ENCODE measurements at regions not wholly inside any gene's neighbourhood (a gene's known extent, or its start where the extent isn't known, plus 50 kb on each side); places are given as distances from the start of the nearest gene placed in this dataset.
"Not testable (repeated sequence)": the region's sequence is repeated elsewhere in the genome, so short reads cannot be mapped to it uniquely, and the experiment has no call there.

DNA sequence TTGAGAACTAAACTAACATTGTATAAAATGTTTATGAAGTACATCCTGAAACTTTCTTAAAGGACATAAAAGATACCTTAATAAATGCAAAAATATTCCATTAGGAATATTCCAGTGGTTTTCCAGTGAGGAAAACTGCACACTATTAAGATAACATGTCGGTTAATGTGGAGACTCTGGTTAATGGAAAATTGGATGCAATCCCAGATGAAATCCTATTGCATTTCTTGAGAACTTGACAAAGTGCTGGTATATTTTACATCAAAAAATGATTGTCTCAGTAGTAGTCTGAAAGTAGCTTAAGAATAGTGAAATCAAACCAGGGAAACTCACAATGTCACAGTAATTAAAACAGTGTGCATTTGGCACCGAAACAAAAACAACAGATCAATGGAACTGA, 202.5 kb upstream of the MON1B start:
- DNase-seq, result no peak

DNA sequence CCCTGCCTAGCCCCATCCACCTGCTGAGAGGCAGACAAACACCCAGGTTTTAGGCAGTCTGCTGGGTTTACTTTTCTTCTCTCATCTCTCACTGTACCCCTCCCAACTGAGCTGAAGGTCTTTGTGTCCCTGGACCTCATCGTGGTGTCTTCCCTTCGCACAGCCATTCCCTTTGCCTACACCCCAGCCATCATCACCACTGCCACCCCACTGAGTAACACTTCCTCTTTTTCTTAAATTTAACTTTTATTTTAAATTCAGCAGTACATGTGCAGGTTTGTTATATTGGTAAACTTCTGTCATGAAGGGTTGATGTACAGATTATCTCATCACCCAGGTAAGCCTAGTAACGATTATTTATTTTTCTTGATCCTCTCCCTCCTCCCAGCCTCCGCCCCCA, 188.3 kb upstream of the MON1B start:
- no peak for DNase-seq

- no peak for DNase-seq
These were observed 181.5 kb upstream of the MON1B start for GRCh38 chr16:77009453-77009852.

GRCh38 chr16:77014441-77014840, 176.5 kb upstream of the MON1B start:
- no peak for DNase-seq

DNA sequence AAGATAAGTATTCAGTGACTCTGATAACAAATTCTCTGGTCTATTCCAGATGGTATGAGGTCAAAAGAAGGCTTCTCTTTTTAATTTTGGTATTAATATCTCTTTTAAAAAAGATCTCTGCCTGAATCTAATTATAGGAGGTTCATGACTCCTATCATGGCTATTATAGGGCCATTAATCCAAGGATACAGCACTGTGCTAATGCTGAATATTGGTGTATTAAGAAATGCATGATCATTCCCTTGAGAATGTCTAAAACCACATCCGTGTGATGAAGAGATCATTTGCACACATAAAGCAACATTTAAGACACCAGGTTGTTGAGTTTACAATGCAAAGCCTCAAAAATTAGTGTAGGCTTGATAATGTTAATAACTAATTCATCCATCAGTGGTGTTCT, 160.4 kb upstream of the MON1B start:
- DNase-seq, result no peak

DNA sequence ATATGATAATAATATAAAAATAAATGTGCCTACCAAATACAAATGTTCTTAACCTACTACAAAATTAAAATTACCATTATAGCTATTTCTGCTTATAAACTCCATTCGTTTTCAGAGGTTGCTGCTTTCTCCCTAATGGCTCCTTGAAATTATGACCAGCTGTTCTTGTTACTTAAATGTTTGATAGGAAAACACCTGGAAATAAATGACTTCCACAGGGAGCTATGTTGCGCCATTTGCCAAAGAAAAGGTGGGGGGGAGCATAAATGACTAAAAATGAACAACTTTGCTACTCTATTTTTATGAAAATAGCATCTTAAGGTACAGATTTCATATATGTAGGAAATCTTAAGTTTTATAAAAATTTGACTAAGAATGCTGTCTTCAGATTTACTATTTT, 157.5 kb upstream of the MON1B start:
- no peak for DNase-seq

- no peak for DNase-seq
These were observed 155.6 kb upstream of the MON1B start for GRCh38 chr16:77035361-77035760.

GRCh38 chr16:77037696-77038347, 153.2 kb upstream of the MON1B start:
- no peak for DNase-seq

GRCh38 chr16:77041468-77041867, 149.5 kb upstream of the MON1B start:
- no peak for DNase-seq

- DNase-seq, result peak in 1 of 2 experiments; percentile 36
These were observed 147.9 kb upstream of the MON1B start for GRCh38 chr16:77043076-77043475.

- no peak for DNase-seq
These were observed 144.8 kb upstream of the MON1B start for GRCh38 chr16:77046206-77046605.

- DNase-seq, result no peak
These were observed 142.9 kb upstream of the MON1B start for GRCh38 chr16:77048085-77048484.

- no peak for DNase-seq
These were observed 141.4 kb upstream of the MON1B start for GRCh38 chr16:77049577-77049976.

DNA sequence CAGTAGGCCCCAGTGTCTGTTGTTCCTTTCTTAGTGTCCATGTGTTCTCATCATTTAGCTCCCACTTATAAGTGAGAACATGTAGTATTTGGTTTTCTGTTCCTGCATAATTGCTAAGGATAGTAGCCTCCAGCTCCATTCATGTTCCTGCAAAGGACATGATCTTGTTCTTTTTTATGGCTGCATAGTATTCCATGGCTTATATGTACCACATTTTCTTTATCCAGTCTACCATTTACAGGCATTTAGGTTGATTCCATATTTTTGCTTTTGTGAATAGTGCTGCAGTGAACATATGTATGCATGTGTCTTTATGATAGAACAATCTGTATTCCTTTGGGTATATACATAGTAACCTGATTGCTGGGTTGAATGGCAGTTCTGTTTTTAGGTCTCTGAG, 134.4 kb upstream of the MON1B start:
- DNase-seq, result not testable (repeated sequence)

DNA sequence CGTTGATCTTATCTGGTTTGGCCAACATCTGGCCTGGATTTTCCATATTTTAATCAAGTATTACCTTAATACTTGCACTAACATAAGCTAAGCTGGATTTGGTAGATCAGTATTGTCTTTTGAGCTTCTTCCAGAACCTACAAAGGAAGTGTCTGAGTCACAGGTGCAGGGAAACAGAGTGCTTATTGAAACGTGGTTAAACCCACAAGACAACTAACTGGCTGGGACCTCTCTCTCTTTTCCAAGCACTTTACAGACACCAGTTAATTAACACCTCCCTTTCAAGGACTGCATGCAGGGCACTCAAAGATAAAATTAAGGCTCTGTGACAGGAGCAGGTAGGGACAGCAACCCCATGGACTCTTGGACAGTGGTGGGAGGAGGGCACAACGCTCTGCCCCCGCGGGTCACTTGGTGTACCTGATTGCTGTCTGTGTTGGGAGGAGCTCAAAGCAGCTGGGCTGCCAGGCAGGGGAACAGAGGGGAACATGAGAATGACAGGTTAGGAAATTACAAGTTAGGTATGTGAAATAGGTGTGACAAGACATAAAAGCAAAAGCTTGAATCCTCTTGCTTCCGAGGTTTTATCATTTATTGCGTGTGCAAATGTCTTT, 133.7 kb upstream of the MON1B start:
- no peak for DNase-seq

GRCh38 chr16:77059446-77059845, 131.5 kb upstream of the MON1B start:
- DNase-seq, result no peak

DNA sequence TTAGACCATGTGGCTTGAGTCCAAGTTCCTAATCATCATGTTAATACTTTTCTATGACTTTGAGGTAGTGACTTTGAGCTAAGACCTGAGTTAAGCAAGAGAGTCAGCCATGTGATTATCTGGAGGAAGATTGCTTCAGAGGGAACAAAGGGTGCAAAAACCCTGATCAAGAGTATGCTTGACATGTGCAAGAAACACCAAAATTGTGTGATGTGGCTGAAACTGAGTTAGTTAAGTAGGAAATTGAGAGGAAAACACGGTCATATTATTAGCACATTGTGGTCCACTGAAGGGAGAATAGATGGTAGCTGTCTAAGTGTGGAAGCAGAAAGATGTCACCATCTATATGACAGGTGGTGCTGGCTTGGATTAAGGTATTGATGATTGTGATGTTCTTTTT, 130.4 kb upstream of the MON1B start:
- DNase-seq, result no peak

DNA sequence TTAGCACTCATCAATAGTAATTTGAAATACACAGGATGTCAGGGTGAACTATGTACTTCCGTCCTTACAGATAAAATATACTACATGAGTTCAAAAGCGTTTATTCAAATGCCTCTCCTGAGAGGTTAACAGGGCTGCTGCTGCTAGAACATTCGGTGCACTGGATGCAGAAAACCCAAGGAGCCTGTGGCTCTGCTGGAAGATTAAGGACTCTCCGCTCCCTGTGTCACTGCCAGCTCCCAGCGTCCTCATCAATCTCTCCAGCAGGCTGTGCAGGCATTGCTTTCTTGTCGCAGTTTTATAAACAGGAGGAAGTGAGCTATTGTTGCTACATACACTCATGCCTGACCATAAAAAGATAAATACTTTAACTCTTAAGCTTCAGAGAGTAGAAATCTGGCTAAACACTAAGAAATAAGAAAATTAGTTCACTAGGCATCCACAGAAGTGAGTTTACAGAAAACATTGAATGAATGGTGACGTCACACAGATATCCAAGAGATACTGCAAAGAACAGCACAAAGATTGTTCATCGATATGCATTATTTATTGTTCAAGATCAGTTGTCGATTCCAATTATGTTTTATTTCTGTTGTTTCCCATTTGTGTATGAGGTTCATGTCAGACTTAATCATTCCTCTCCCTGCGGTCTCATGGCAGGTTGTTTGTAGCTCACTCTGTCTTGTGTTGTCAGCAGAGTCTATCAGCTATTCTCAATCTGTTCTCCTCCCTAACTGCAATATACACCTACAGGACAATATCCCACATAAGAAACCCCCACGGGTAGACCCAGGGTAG, 127.9 kb upstream of the MON1B start:
- no peak for DNase-seq

GRCh38 chr16:77063676-77064016, 127.3 kb upstream of the MON1B start:
- no peak for DNase-seq

DNA sequence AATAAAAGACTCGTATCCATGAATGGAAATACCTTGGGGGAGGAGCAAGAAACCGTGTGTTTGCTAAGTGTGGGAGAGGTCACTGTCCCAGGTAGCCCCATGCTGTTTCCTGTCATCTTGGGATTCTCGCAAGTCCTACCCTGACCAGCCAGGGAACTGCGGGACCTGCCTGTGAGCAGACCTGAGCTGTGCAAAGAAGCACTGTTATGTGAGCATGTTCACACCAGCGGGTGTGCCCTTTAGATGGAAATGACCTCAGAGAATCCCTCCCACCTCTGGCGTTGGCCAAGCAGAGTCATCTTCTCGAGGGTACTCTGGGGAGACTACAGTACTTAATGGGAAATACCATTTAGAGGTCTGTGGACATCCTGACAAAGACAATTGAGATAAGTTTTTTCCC, 127.0 kb upstream of the MON1B start:
- DNase-seq, result no peak

GRCh38 chr16:77066896-77067496, 124.0 kb upstream of the MON1B start:
- no peak for DNase-seq

GRCh38 chr16:77067900-77068299, 123.1 kb upstream of the MON1B start:
- no peak for DNase-seq

DNA sequence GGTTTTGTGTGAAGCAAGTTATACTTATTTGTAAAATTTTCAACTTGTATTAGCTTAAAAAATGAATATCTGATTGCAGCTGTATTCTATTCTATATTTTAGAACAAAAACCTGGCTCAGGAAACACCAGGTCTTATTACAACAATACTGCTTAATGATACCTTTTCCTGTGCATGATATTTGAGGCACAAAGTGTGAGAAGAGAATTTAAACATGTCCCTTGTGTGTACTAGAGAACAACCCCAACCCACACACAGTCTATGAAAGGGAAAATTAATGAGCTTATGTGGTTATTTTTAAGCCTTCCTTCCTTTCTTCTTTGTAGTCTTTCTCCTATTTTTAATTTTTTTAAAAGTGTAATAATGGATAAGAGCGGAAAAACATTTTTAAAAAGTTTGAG, 122.6 kb upstream of the MON1B start:
- DNase-seq, result no peak

DNA sequence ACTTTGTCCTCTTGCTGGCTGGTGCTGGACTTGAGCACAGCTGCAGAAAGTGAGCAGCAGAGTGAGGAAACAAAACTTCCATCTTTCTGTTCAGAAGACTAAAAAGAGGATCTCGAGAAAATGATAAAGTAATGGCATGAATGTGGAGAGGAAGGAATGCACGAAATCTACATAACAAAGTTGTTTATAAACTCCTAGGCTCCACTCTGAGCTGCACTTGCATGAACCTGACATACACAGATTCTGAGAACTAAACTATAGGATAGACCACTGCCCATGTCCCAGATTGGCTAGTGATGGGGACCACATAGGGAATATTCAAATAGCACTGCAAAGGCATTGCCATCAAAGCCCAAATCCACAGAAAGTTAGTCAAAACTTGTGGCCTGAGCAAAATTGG, 121.1 kb upstream of the MON1B start:
- DNase-seq, result no peak

All from SW 1271 (cell line).